ENCODE measurements at regions not wholly inside any gene's neighbourhood (a gene's known extent, or its start where the extent isn't known, plus 50 kb on each side); places are given as distances from the start of the nearest gene placed in this dataset.

DNA sequence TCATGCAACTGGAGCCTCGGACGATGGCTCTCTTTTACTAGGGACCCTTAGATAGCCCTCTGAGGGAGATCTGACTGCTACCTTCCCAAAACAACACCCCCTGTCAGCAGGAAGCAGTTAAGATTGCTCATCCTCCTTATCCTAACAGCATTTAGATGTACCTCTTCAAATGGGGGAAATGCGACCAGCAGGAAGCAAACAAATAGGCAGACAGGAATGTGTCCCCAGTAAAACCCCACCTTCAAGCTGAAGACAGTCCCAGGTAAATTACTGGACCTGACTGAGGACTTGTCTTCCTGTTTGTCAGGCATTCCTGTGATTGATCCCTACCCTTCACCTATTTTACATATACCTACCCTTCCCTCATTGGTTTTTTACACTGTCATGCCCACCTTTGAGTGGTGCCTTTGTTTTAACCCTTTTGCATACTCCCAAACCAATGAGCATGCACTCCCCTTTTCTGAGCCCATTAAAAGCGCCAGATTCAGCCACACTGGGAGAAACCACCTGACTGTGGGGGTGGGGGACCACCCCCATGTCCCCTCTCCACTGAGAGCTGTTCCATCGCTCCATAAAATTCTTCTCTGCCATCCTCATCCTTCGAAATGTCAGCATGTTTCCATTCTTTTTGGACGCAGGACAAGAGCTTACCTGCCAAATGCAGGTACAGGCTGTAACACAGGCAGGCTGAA, 954.0 kb upstream of the CDH6 start:
- TF ChIP-seq, protein P1, sequence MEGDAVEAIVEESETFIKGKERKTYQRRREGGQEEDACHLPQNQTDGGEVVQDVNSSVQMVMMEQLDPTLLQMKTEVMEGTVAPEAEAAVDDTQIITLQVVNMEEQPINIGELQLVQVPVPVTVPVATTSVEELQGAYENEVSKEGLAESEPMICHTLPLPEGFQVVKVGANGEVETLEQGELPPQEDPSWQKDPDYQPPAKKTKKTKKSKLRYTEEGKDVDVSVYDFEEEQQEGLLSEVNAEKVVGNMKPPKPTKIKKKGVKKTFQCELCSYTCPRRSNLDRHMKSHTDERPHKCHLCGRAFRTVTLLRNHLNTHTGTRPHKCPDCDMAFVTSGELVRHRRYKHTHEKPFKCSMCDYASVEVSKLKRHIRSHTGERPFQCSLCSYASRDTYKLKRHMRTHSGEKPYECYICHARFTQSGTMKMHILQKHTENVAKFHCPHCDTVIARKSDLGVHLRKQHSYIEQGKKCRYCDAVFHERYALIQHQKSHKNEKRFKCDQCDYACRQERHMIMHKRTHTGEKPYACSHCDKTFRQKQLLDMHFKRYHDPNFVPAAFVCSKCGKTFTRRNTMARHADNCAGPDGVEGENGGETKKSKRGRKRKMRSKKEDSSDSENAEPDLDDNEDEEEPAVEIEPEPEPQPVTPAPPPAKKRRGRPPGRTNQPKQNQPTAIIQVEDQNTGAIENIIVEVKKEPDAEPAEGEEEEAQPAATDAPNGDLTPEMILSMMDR (IDR thresholded peaks at IDR 0.05) = no peak

DNA sequence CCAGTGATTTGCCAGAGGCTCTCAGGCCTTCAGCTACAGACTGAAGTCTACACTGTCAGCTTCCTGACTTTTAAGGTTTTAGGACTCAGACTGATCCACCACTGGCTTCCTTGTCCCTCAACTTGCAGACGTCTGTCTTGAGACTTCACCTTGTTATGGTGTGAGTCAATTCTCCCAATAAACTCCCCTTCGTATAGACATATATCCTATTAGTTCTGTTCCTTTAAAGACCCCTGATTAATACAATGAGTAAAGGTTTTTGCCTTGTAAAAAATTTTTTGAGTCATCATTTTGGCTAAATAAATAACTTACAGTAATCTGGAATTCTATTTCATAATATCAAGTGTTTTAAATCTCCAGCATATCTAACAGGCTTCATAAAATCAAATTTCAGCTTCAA, 956.3 kb upstream of the CDH6 start:
- TF ChIP-seq, protein P1 (IDR thresholded peaks at IDR 0.05) = no peak

DNA sequence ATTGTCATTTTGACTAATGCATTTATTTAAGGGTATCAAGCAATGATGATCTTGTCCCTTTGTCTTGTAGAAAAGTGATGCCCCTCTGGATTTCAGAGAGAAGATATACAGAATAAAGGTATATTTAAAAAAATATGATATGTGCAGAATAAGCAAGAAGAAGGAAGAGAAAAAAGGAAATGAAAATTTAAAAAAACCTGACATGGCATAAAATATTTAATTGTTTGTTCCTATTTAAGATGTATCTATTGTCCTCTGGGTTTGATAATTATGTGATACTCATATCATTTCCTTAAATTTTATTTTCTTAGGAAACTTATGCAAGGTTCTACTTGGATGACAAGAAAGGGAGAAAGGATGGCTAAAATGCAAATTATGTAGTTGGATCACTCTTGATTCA, 983.7 kb upstream of the CDH6 start:
- TF ChIP-seq, protein P1 (IDR thresholded peaks at IDR 0.05) = no peak

DNA sequence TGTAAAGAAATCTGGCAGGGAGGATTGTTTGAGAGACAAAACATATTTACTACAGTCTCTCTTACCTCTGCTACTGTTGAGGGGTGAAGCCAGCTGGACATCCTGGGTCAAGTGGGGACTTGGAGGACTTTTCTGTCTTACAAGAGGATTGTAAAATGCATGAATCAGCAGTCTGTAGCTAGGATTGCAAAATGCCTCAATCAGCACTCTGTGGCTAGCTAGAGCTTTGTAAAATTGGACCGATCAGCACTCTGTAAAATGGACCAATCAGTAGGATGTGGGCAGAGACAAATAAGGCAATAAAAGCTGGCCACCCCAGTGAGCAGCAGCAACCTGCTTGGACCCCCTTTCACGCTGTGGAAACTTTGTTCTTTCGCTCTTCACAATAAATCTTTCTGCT, 995.8 kb upstream of the CDH6 start:
- TF ChIP-seq, protein P1 (IDR thresholded peaks at IDR 0.05) = no peak

DNA sequence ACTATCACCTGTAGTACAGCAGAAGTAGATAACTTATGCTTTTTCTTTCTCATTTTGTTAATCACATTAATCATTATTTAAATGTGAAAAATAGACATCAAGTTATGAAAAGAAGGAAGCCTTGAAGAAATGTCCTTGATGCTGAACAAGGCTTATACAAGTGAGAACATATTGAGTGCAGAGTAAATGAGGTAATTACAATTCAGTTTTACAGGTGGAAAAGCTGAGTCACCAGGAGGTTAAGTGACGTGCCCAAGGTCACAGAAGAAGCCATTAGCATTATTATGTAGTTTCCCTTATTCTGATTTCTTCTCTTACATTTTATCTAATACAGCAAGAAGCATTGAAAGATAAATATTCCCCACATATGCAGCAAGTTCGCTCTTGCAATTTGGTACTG, 998.5 kb upstream of the CDH6 start:
- TF ChIP-seq, protein P1 (IDR thresholded peaks at IDR 0.05) = no peak

DNA sequence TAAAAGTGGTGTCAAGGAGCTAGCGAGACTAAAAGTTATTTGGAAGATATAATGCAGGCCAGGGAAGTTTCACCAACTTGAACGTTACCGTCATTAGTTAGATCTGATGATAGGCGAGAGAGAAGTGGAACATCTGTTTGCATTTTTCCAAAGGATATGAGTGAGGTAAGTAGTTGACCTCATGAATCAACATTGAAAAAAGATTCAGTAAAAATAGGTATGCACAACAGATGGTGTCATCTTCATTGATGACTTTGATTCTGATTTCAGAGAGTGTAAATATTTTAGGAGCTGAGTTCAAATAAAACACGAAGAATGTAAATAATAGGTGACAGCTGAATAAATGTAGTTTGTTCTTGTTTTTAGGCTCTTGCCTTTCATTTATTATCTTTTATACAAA, 998.9 kb upstream of the CDH6 start:
- TF ChIP-seq, protein P1 (IDR thresholded peaks at IDR 0.05) = no peak

DNA sequence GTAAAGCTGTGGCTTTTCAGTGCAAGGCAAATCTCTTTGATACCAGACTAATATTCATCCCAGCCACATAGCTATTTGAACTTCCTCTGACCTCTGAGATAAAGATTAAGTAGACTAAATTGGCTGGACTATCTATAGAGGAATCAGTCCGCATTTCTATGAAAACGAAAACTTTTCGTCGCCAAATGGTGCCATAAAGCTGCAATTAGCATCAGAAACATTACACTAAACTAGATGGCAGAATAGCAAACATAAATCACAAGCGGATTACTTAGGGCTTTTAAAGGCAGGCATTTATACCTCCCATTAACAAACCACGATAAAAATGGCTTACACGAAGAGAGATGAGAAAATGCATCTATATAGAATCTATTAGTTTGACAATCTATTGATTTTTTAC, 1009.7 kb upstream of the CDH6 start:
- TF ChIP-seq, protein P1 (IDR thresholded peaks at IDR 0.05) = no peak

DNA sequence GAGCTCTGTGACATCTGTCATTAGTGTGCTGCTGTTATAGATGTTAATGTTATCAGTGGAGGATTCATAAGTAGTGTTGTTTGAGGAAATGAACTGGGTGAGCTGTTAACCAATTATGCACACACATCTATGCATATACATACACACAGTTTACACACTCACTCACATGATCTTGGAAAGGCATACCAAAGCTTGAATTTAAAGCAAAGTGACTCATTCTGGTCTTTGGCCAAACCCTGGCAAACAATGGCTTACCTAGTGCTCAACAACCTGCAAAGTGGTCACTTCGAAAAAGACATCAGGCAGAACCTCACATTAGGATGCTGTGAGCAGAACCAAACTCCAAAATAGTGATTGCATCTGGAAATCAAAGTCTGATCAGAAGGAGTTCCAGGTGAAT, 1037.3 kb upstream of the CDH6 start:
- TF ChIP-seq, protein P1 (IDR thresholded peaks at IDR 0.05) = no peak
